ENCODE measurements at regions not wholly inside any gene's neighbourhood (a gene's known extent, or its start where the extent isn't known, plus 50 kb on each side); places are given as distances from the start of the nearest gene placed in this dataset.

GRCh38 chr5:73346878-73347408, 101.6 kb downstream of the FOXD1 start:
- TF ChIP-seq POLR2A (IDR thresholded peaks at IDR 0.05) (no peak), CTCF (IDR thresholded peaks at IDR 0.05) (no peak)
